ENCODE measurements at regions not wholly inside any gene's neighbourhood (a gene's known extent, or its start where the extent isn't known, plus 50 kb on each side); places are given as distances from the start of the nearest gene placed in this dataset.
"Not testable (repeated sequence)": the region's sequence is repeated elsewhere in the genome, so short reads cannot be mapped to it uniquely, and the experiment has no call there.

DNA sequence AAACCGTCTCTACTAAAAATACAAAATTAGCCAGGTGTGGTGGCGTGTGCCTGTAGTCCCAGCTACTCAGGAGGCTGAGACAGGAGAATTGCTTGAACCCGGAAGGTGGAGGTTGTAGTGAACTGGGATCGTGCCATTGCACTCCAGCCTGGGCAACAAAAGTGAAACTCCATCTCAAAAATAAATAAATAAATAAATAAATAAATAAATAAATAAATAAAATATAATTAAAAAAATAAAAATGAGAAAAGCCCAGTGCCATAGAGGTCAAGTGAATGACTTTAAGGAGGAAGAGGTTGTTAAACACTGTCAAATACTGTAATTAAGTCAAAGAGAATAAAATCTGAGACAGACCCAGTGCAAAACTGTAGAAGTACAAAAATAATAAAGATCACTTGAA, 247.0 kb downstream of the FAM133A start:
- TF ChIP-seq, protein P1, sequence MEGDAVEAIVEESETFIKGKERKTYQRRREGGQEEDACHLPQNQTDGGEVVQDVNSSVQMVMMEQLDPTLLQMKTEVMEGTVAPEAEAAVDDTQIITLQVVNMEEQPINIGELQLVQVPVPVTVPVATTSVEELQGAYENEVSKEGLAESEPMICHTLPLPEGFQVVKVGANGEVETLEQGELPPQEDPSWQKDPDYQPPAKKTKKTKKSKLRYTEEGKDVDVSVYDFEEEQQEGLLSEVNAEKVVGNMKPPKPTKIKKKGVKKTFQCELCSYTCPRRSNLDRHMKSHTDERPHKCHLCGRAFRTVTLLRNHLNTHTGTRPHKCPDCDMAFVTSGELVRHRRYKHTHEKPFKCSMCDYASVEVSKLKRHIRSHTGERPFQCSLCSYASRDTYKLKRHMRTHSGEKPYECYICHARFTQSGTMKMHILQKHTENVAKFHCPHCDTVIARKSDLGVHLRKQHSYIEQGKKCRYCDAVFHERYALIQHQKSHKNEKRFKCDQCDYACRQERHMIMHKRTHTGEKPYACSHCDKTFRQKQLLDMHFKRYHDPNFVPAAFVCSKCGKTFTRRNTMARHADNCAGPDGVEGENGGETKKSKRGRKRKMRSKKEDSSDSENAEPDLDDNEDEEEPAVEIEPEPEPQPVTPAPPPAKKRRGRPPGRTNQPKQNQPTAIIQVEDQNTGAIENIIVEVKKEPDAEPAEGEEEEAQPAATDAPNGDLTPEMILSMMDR (IDR thresholded peaks at IDR 0.05) = not testable (repeated sequence)
- not testable (repeated sequence) for TF ChIP-seq POLR2A, EP300 (IDR thresholded peaks at IDR 0.05)
